ENCODE measurements at regions not wholly inside any gene's neighbourhood (a gene's known extent, or its start where the extent isn't known, plus 50 kb on each side); places are given as distances from the start of the nearest gene placed in this dataset.
"Not testable (repeated sequence)": the region's sequence is repeated elsewhere in the genome, so short reads cannot be mapped to it uniquely, and the experiment has no call there.

DNA sequence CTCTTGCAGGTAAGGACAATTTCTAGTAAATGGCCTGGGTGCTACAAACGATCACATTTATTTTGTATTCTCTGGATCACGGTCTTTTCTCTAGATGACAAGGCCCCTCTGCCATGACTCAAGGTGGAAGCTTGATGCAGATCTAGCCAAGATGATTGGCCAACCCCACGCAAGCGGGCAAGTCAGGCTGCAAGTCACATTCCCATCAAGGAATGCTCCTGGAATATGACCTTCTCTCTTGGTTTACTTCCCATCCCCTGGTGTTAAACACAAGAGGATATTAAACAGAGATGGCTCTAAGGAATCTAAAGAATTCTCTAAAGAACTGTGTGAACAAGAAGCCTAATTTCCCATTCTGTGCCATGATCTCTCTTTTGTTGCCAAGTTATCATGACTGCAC lies 97.3 kb upstream of the SERPINE2 start:
- H3K9me3 Mint-ChIP-seq: no peaks in the 10 kb centered on the region
- H3K27ac Mint-ChIP-seq: no peak overlapping the region
- no peaks in the 10 kb centered on the region for H3K4me1 Mint-ChIP-seq
- no peak overlapping the region for H3K4me3 Mint-ChIP-seq
- no peaks in the 10 kb centered on the region for H3K36me3 Mint-ChIP-seq
- H3K27me3 Mint-ChIP-seq: peaks cover 12% of the 10 kb centered on the region

DNA sequence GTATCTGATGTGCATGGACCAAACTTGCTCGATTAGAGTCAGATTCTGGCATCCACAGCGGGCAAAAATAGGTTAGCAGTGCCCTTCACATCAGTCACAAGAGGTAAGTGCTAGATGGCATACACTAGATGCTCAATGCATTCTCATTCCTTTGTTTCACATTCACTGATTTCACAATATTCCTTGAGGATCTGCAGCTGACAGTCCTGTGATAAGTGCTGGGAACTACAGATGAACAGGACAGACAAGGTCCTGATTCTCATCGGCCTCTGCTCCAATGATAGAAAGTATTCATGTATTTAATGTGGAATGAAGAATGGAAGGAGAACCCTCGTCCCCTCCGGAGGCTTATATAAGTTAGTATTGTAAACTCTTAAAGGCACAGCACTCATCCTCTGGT lies 96.8 kb upstream of the SERPINE2 start:
- Mint-ChIP-seq H3K27ac (no peak overlapping the region), H3K27me3 (peaks cover 14% of the 10 kb centered on the region), H3K4me3 (no peak overlapping the region), H3K36me3 (no peaks in the 10 kb centered on the region), H3K9me3 (no peaks in the 10 kb centered on the region), H3K4me1 (no peaks in the 10 kb centered on the region)

DNA sequence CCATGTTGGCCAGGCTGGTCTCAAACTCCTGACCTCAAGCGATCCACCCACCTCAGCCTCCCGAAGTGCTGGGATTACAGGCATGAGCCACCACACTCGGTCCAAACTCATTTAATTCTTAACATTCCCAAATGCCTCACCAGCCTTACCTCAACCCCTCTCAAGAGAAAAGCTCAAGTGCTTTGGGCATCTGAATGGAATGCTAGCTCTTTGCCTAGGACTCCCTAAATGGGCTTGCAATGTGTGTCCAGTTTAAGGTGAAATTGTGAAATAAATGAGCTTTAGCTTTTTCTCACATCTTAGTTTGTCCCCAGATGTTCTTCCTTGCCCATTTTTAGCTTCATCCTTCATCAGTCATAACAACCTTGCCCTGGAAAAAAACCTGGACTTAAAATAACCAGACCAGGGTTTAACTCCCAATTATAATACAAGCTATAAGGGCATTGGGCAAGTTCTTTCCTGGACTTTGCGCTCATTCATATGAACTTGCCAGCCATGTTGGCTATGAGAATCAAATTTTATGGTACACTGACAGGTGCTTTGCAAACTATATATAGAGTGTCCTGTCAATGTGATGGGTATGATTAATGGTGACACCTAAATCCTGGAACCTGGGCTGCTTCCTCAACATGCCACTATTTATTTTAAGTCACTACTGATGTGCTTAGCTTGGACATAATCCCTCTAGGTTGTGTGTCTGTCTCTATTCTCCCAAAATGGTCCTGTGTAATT lies 95.1 kb upstream of the SERPINE2 start:
- Mint-ChIP-seq H3K36me3 (no peaks in the 10 kb centered on the region), H3K27me3 (peaks cover 14% of the 10 kb centered on the region), H3K4me3 (no peak overlapping the region), H3K9me3 (no peaks in the 10 kb centered on the region), H3K4me1 (no peaks in the 10 kb centered on the region), H3K27ac (no peak overlapping the region)

DNA sequence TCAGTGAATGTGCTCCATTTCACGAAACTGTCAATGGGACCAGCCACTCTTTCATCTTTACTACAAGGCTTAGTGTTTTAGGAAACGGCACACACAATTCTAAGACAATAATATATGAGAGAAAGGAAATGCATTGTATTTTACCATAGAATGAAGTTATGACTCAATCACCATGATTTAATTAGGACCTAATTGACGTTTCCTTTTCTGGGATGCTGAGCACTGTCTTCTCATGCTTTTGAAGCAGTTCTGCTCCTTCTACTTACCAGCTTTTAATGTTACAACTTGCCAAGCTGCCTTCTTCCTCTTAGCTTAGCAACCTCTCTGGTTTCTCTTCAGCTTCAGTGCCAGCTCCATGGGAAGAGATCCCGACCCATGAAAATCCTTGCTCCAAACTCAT lies 94.3 kb upstream of the SERPINE2 start:
- Mint-ChIP-seq H3K36me3 (no peaks in the 10 kb centered on the region), H3K4me1 (no peaks in the 10 kb centered on the region), H3K27ac (no peak overlapping the region), H3K4me3 (no peak overlapping the region), H3K27me3 (peaks cover 15% of the 10 kb centered on the region), H3K9me3 (no peaks in the 10 kb centered on the region)

DNA sequence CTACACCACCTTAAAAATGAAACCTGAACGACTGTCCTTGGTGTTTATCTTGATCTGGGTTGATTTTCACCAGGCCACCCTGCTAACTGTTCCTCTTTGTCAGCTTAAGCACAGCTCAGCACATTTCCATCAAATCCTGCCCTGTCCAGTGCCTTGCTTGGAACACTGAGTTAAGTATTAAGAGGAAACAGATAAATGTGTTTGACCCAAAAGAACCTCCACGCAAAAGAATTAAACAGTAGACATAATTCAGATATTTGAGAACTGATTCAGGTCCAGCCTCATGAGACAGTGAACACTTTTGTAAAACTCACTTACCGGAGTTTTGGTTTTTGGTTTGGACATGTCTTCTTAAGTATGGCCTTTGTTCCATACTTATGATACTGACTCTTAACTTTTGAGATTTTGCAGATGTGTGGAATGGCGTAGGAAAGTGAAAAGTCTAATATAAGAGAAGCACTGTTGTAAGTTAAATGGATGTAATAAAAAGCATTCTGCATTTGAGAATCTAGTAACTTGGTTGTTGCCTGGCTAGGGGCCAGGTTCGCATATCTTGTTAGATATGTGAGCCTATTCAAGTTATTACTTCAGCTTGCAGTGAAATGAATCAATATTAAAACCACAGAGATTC lies 88.9 kb upstream of the SERPINE2 start:
- Mint-ChIP-seq H3K4me1 (no peaks in the 10 kb centered on the region), H3K9me3 (no peaks in the 10 kb centered on the region), H3K36me3 (no peaks in the 10 kb centered on the region), H3K4me3 (no peak overlapping the region), H3K27ac (no peak overlapping the region), H3K27me3 (peaks cover 11% of the 10 kb centered on the region)

DNA sequence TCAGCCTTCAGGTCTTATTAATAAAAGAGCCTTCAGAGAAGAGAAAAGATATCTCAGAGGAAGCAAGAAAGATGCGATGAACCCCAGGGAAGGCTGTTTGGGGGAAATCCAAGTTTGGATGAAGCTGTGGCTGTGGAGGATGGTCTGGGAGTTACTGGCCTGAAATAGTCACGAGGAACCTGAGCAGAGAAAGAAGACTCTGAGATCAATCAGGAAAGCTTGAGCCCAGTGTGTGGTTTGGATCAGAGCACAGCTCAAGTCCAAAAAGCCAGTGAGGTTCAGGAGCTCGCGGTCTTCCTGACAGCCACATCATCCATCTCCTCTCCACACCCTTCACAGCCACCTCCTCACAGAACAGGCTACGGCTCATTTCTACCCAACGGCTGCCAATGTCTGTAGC lies 87.4 kb upstream of the SERPINE2 start:
- Mint-ChIP-seq H3K4me1 (no peaks in the 10 kb centered on the region), H3K36me3 (no peaks in the 10 kb centered on the region), H3K9me3 (peaks cover 3% of the 10 kb centered on the region), H3K27me3 (peaks cover 4% of the 10 kb centered on the region), H3K27ac (no peak overlapping the region), H3K4me3 (no peak overlapping the region)

DNA sequence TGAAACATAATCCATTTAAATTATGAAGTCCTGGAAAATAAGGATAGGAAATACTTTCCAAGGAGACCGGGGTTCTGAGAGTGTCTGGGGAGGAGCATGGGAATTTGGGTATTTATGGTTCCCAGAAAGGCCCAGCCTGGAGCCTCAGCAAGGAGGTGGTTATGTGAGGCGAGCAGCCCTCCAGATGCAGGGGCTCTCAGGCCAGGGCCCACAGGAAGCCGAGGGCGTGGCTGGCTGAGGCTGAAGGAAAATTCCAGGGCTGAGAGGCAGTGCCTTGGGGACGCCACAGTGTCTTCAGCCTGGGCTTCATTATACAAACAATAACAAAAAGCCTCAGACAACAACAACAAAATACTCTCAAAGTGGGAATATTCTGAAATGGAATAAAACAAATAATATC lies 86.9 kb upstream of the SERPINE2 start:
- Mint-ChIP-seq H3K4me1 (no peaks in the 10 kb centered on the region), H3K4me3 (no peak overlapping the region), H3K36me3 (no peaks in the 10 kb centered on the region), H3K27ac (no peak overlapping the region), H3K27me3 (peaks cover 3% of the 10 kb centered on the region), H3K9me3 (peaks cover 6% of the 10 kb centered on the region)

DNA sequence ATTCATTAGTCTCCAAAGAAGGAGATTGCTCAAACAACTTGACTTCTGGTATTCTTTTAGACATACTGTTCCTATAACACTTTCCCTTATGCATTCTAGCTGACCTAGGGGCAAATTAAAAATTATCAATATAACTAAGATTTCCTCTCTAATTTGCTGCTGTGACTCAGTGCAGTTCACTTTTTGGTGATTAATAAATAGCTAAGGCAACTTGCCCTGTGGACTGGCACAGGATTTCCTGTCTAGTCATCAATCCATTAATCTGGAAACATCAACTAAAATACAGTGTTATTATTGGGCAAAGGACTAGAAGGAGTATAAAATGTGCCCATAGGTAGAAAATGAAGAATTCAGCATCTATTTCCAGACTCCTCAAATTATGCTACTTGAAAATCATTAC lies 83.5 kb upstream of the SERPINE2 start:
- H3K27ac Mint-ChIP-seq: no peak overlapping the region
- no peaks in the 10 kb centered on the region for H3K4me1 Mint-ChIP-seq
- H3K36me3 Mint-ChIP-seq: no peaks in the 10 kb centered on the region
- H3K4me3 Mint-ChIP-seq: no peak overlapping the region
- peaks cover 1% of the 10 kb centered on the region for H3K27me3 Mint-ChIP-seq
- peaks cover 11% of the 10 kb centered on the region for H3K9me3 Mint-ChIP-seq

DNA sequence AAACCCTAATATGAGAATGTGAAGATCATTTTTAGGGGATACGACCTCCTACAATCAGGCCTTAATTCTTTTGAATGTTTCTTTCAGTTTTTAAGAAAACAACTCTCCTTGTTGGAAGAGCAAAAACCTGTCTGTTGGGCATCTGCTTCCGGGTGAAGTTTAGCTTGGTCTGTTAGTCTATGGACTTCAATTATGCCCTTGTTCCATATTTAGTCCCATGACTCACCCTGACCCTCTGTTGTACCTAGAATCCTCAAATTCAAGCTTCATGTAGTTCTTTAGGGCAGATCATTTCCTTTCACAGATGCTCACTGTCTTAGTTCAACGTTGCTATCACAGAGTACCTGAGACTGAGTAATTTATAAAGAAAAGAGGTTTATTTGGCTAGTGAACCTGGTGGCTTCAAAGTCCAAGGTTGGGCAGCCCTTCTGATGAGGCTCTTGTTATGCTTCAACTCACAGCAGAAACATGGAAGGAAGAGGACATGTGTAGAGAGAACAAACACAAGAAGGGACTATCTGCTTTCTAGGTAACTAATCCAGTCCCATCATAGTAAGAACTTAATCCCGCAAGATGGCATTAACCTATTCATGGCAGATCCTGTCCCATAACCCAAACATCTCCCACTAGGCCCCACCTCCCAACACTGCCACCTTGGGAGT lies 82.5 kb upstream of the SERPINE2 start:
- Mint-ChIP-seq H3K4me3 (no peak overlapping the region), H3K27ac (no peak overlapping the region), H3K9me3 (peaks cover 20% of the 10 kb centered on the region), H3K4me1 (no peaks in the 10 kb centered on the region), H3K36me3 (no peaks in the 10 kb centered on the region), H3K27me3 (peaks cover 2% of the 10 kb centered on the region)

DNA sequence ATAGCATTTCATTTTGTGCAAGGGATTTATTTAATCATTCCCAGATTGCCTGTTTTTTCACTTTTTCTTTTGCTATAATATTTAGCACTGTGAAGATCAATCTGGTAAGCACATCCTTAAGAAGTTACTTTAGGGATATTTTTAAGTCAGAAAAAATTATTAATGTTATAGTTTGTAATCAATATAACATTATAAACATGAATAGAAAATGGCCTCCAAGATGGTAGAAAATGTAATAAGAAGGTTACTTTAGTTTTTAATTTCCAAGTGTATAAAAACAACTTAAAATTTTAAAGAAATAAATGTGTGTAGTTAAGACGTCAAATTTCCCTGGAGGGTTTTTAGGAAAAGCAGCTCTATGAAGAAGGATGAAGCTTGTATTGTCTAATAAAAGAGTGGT lies 81.9 kb upstream of the SERPINE2 start:
- H3K9me3 Mint-ChIP-seq: peaks cover 26% of the 10 kb centered on the region
- no peaks in the 10 kb centered on the region for H3K4me1 Mint-ChIP-seq
- H3K27ac Mint-ChIP-seq: no peak overlapping the region
- peaks cover 5% of the 10 kb centered on the region for H3K27me3 Mint-ChIP-seq
- H3K4me3 Mint-ChIP-seq: no peak overlapping the region
- H3K36me3 Mint-ChIP-seq: no peaks in the 10 kb centered on the region

DNA sequence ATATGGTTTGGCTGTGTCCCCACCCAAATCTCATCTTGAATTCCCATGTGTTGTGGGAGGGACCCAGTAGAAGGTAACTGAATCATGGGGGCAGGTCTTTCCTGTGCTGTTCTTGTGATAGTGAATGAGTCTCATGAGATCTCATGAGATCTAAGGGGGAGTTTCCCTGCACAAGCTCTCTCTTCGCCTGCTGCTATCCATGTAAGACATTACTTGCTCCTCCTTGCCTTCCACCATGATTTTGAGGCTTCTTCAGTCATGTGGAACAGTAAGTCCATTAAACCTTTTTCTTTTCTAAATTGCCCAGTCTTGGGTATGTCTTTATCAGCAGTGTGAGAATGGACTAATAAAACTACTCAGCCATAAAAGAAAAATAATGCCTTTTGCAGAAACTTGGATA lies 80.8 kb upstream of the SERPINE2 start:
- H3K36me3 Mint-ChIP-seq, H3K27ac Mint-ChIP-seq, H3K4me3 Mint-ChIP-seq, H3K4me1 Mint-ChIP-seq: not testable (repeated sequence)
- peaks cover 37% of the 10 kb centered on the region for H3K9me3 Mint-ChIP-seq
- H3K27me3 Mint-ChIP-seq: peaks cover 15% of the 10 kb centered on the region

DNA sequence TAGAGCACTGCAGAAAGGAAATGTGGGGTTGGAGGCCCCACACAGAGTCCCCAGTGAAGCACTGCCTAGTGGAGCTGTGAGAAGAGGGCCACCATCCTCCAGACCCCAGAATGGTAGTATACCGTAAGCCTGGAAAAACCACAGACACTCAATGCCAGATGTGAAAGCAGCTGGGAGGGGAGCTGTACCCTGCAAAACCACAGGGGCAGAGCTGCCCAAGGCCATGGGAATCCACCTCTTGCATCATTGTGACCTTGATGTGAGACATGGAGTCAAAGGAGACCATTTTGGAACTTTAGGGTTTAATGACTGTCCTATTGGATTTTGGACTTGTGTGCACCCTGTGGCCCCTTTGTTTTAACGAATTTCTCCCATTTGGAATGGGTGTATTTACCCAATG lies 75.3 kb upstream of the SERPINE2 start:
- H3K4me3 Mint-ChIP-seq: no peak overlapping the region
- H3K27ac Mint-ChIP-seq: no peak overlapping the region
- H3K27me3 Mint-ChIP-seq: peaks cover 16% of the 10 kb centered on the region
- no peaks in the 10 kb centered on the region for H3K4me1 Mint-ChIP-seq
- peaks cover 40% of the 10 kb centered on the region for H3K9me3 Mint-ChIP-seq
- no peaks in the 10 kb centered on the region for H3K36me3 Mint-ChIP-seq

DNA sequence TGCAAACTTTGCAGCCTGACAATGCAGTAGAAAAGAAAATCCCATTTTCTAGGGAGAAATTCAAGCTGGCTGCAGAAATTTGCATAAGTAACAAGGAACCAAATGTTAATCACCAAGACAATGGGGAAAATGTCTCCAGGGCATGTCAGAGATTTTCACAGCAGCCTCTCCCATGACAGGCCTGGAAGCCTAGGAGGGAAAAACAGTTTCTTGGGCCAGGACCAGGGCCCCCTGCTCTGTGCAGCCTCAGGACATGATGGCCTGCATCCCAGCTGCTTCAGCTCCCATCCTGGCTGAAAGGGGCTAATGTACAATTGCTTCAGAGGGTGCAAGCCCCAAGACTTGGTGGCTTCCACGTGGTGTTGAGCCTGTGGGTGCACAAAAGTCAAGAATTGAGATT lies 74.8 kb upstream of the SERPINE2 start:
- H3K36me3 Mint-ChIP-seq, H3K4me1 Mint-ChIP-seq, H3K27ac Mint-ChIP-seq, H3K4me3 Mint-ChIP-seq: not testable (repeated sequence)
- H3K27me3 Mint-ChIP-seq: peaks cover 16% of the 10 kb centered on the region
- H3K9me3 Mint-ChIP-seq: peaks cover 37% of the 10 kb centered on the region

DNA sequence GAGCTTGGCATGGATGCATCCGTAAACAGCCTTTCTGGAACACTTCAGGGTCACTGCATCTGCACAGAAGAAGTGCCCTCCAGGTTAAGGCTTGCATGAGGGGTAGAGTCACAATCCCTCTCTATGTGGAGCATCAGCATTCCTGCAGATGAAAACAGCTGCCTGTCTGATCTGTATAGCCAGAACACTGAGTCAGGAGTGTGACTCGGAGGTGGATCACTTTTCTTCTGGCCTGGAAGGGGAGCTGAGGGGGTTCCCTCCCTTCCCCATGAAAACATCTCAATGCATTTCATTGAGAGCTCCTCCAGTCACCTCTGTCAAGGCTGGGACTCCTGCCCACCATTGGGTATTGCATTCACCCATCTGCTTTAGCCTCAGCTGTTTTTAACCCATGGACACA lies 72.5 kb upstream of the SERPINE2 start:
- H3K4me3 Mint-ChIP-seq: no peak overlapping the region
- H3K4me1 Mint-ChIP-seq: no peaks in the 10 kb centered on the region
- peaks cover 25% of the 10 kb centered on the region for H3K9me3 Mint-ChIP-seq
- H3K27ac Mint-ChIP-seq: no peak overlapping the region
- H3K27me3 Mint-ChIP-seq: peaks cover 14% of the 10 kb centered on the region
- no peaks in the 10 kb centered on the region for H3K36me3 Mint-ChIP-seq

DNA sequence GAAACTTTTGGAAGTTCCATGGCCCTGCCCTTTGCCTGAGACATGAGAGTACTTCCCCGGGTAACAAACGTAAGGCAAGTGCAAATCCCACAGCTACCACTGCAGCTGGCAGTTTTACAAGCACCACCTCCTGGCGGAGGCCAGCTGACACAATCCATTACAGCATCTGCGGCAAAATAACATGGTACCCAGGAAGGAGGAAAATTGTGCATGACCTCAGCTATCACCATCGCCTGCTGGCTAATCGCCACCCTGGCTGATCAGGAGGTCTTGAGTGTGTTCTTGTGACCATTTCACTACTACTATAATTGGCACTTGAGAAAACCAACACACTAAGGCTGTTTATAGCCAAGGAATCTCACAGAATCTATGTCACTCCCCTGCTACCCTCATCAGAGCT lies 71.7 kb upstream of the SERPINE2 start:
- Mint-ChIP-seq H3K27me3 (peaks cover 9% of the 10 kb centered on the region), H3K9me3 (peaks cover 18% of the 10 kb centered on the region), H3K4me1 (no peaks in the 10 kb centered on the region), H3K36me3 (no peaks in the 10 kb centered on the region), H3K4me3 (no peak overlapping the region), H3K27ac (no peak overlapping the region)

DNA sequence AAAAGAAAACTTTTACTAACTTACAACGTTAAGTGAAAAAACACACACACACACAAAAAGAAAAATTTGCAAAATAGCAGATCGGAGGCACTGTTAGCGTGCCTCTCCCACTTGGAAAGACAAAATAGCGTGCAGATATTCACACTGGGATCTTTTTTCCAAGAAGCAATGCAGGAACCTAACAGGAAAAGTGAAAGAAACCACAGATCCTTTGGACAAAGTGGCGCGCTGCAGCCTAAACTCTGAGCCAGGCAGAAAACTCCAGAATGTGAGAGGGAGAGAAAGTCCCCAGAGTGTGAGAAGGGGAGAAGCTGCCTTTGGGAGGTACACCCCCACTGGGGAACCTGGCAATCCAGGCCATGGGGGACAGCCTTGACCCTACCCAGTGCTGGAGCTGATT lies 70.7 kb upstream of the SERPINE2 start:
- no peaks in the 10 kb centered on the region for H3K36me3 Mint-ChIP-seq
- peaks cover 1% of the 10 kb centered on the region for H3K27me3 Mint-ChIP-seq
- no peak overlapping the region for H3K27ac Mint-ChIP-seq
- H3K4me1 Mint-ChIP-seq: no peaks in the 10 kb centered on the region
- H3K4me3 Mint-ChIP-seq: no peak overlapping the region
- peaks cover 8% of the 10 kb centered on the region for H3K9me3 Mint-ChIP-seq
